ENCODE measurements at regions not wholly inside any gene's neighbourhood (a gene's known extent, or its start where the extent isn't known, plus 50 kb on each side); places are given as distances from the start of the nearest gene placed in this dataset.

DNA sequence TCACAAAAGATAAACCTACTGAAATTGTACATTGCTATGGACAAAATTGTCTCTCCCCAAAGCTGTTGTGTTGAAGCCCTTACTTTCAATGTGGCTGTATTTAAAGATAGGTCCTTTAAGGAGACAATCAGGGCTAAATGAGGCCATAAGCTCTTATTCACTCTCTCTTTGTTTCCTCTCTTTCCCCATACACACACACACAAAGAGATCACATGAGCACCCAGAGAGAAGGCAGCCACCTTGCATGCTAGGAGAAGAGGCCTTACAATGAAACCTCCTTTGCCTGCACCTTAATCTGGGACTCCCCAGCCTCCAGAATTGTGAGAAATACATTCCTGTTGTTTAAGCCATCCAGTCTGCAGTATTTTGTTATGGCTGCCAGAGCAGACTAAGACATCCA lies 1295.6 kb upstream of the CDH6 start:
- DNase-seq (ENCODE audit: extremely low read depth, low read depth) = no peak

- peak; percentile 13 for DNase-seq (ENCODE audit: extremely low read depth, low read depth)
Measured at GRCh38 chr5:29896646-29897045, 1296.8 kb upstream of the CDH6 start.

- no peak for DNase-seq (ENCODE audit: extremely low read depth, low read depth)
Measured at GRCh38 chr5:29894668-29895067, 1298.8 kb upstream of the CDH6 start.

DNA sequence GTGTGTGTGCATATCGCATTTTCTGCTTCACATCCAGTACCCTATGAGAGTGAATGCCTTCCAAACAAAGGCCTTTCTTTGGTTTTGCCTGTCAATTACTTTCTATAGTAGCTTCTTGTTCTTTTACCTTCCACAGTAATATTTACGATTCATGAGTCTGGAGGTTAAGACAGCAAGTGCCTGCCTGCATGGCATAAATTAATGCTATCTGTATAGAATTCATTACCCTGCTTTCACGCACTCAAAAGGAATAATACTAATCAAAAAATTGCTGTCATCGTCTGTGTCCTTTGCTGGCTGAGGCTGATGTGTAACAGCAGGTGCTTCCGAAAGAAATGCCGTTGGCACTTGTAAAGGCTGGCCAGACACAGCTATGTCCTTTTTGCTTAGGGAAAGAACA lies 1304.4 kb upstream of the CDH6 start:
- no peak for DNase-seq (ENCODE audit: extremely low read depth, low read depth)

DNA sequence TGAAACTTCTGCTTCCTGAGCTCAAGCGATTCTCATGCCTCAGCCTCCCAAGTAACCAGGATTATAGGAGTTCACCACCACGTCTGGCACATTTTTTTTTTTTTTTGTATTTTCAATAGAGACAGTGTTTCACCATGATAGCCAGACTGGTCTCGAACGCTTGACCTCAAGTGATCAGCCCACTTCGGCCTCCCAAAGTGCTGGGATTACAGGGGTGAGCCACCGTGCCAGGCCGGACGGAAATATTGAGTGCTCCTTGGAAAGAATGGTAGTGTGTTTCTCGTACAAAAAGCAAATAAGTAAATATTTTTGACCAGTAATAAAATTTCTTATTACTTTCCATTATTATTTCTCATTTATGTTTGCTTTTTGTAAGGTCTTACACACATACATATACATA lies 1307.9 kb upstream of the CDH6 start:
- DNase-seq (ENCODE audit: extremely low read depth, low read depth) = no peak

- no peak for DNase-seq (ENCODE audit: extremely low read depth, low read depth)
Measured at GRCh38 chr5:29882036-29882435, 1311.5 kb upstream of the CDH6 start.

- no peak for DNase-seq (ENCODE audit: extremely low read depth, low read depth)
Measured at GRCh38 chr5:29879401-29879800, 1314.1 kb upstream of the CDH6 start.

- no peak for DNase-seq (ENCODE audit: extremely low read depth, low read depth)
Measured at GRCh38 chr5:29878599-29878998, 1314.9 kb upstream of the CDH6 start.

- DNase-seq (ENCODE audit: extremely low read depth, low read depth) = no peak
Measured at GRCh38 chr5:29867155-29867554, 1326.3 kb upstream of the CDH6 start.

- DNase-seq (ENCODE audit: extremely low read depth, low read depth) = no peak
Measured at GRCh38 chr5:29853711-29854220, 1339.7 kb upstream of the CDH6 start.

- DNase-seq (ENCODE audit: extremely low read depth, low read depth) = no peak
Measured at GRCh38 chr5:29852329-29852728, 1341.2 kb upstream of the CDH6 start.

- DNase-seq (ENCODE audit: extremely low read depth, low read depth) = no peak
Measured at GRCh38 chr5:29845206-29845605, 1348.3 kb upstream of the CDH6 start.

DNA sequence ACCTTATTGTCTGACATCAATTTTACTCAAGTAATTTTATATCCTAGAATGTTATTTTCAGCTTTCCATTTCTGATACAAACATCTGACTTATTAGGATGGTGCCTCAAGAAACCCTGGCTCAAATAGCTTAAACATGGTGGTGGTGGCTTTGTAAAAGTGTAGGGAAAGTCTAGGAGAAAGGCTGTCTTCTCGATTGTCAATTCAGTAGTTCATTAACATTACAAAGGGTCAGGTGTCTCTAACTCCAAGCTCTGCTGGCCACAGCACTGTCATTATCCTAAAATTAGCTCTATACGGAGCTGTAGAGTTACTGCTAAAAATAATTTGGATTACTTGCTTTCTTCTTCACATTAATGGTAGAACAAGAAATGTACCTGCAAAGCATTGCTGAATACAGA lies 1360.1 kb upstream of the CDH6 start:
- no peak for DNase-seq (ENCODE audit: extremely low read depth, low read depth)

DNA sequence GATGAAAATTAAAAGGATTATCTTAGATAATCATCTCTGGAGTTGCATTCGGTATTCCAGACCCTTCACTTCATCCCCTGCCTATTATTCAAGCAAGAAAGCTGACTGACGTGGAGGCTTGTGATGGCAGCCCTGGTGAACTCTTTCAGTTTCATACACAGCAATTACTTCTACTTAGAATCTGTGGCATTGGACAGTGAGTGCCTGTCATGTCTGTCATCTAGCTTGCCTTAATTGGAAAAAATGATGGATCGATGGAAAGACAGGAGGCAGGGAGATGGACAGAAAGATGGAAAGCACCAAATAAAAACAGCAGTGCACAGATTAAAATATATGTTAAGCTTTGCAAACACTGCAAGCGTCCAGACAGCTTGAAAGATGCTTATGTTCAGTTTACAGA lies 1371.0 kb upstream of the CDH6 start:
- no peak for DNase-seq (ENCODE audit: extremely low read depth, low read depth)

GRCh38 chr5:29811914-29812679 lies 1381.4 kb upstream of the CDH6 start:
- peak; percentile 40 for DNase-seq (ENCODE audit: extremely low read depth, low read depth)

- DNase-seq (ENCODE audit: extremely low read depth, low read depth) = no peak
Measured at GRCh38 chr5:29805804-29806203, 1387.7 kb upstream of the CDH6 start.

GRCh38 chr5:29800752-29801151 lies 1392.7 kb upstream of the CDH6 start:
- DNase-seq (ENCODE audit: extremely low read depth, low read depth) = no peak

- DNase-seq (ENCODE audit: extremely low read depth, low read depth) = peak; percentile 73
Measured at GRCh38 chr5:29796013-29796412, 1397.5 kb upstream of the CDH6 start.

DNA sequence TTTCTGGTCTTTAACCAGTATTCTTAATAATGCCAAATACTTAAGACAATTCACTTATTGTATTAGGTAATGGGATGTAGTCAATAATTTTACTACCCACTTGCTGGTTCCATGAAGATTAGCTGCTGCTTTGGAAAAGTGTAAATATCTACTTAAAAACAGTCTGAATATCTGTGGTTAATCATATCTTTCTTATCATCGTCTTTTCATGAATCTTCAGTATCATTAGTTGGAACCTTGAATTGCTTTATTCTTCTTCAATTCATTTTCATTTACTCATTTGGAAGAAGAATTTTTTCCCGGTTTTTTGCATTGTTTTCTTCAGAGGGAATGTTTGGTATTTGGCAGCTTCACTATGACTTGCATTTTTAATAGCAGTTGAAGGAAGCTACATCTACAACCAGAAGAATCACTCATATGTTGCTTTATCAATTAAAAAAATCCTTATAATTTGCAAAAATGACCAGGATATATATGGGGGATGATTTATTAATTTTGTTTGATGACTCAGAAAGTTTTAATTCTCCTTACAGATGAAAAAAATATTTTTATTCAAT lies 1398.3 kb upstream of the CDH6 start:
- DNase-seq (ENCODE audit: extremely low read depth, low read depth) = peak; percentile 79

DNA sequence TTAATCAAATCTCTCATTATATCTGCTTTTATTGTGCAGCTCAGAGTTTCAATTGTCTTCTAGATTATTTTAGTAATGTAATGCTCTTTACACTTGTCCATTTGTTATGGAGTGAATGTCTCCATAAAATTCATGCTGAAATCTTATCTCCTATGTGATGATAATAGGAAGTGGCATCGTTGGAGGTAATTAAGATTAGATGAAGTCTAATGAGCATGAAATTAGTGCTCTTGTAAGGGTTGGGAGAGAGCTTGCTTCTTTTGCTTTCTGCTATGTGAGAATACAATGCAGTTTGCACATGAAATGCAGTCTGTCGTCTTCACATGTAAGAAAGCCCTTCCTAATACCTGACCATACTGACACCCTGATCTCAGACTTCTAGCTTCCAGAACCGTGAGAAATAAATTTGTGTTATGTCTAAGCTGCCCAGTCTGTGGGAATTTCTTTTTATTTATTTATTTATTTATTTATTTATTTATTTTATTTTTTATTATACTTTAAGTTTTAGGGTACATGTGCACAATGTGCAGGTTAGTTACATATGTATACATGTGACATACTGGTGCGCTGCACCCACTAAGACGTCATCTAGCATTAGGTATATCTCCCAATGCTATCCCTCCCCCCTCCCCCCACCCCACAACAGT lies 1399.2 kb upstream of the CDH6 start:
- peak; percentile 30 for DNase-seq (ENCODE audit: extremely low read depth, low read depth)

- DNase-seq (ENCODE audit: extremely low read depth, low read depth) = no peak
Measured at GRCh38 chr5:29790281-29790680, 1403.2 kb upstream of the CDH6 start.

GRCh38 chr5:29780401-29780800 lies 1413.1 kb upstream of the CDH6 start:
- DNase-seq (ENCODE audit: extremely low read depth, low read depth) = peak; percentile 32

All from NCI-H460 (cell line).